ENCODE measurements at regions not wholly inside any gene's neighbourhood (a gene's known extent, or its start where the extent isn't known, plus 50 kb on each side); places are given as distances from the start of the nearest gene placed in this dataset.
"Not testable (repeated sequence)": the region's sequence is repeated elsewhere in the genome, so short reads cannot be mapped to it uniquely, and the experiment has no call there.

GRCh38 chr7:155377838-155378579, 79.9 kb upstream of the EN2 start:
- DNase-seq = no peak

GRCh38 chr7:155378580-155378934, 79.4 kb upstream of the EN2 start:
- DNase-seq = no peak

DNA sequence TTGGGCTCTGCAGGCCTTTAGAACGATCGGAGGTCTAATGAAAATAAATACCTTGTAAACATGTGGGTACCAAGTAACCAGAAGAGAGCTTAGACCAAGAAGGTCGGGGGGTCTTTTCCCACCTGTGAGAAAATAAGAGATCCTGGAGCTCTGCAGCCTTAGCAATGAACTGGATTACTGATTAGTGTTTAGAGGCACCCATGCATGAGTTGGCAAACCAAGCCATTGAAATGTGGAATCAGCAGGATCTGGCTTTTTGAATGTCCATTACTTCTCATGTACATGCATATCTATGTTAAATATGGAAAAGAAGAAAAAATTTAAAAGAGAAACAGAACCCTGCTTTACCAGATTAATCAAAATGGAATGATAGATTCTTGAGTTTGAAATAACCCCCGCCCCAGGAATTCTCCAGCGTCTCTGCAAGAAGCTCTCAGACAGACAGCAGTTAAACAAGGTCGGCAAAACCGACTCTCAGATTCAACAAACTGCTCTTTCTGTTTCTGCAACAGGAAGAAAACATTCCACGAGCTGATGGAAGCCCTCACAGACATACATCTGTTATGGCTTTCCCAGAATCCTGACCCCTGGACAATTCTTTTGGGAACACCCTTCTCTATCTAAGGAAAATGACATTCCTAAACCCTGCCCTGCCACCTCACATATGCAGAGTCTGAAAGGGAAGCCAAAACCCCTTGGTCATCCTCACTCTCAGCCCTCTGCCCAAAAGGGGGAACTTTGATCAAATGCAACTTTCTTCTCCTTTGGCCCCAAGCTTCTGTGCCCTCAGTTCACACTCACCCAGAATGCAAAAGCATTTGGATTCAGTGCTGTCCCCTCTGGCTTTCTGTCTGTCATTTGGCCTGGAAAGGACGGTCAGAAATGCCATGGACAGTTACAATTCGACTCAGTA, 78.7 kb upstream of the EN2 start:
- DNase-seq = no peak

- peak; percentile 86 for DNase-seq
Measured at GRCh38 chr7:155380221-155380861, 77.6 kb upstream of the EN2 start.

DNA sequence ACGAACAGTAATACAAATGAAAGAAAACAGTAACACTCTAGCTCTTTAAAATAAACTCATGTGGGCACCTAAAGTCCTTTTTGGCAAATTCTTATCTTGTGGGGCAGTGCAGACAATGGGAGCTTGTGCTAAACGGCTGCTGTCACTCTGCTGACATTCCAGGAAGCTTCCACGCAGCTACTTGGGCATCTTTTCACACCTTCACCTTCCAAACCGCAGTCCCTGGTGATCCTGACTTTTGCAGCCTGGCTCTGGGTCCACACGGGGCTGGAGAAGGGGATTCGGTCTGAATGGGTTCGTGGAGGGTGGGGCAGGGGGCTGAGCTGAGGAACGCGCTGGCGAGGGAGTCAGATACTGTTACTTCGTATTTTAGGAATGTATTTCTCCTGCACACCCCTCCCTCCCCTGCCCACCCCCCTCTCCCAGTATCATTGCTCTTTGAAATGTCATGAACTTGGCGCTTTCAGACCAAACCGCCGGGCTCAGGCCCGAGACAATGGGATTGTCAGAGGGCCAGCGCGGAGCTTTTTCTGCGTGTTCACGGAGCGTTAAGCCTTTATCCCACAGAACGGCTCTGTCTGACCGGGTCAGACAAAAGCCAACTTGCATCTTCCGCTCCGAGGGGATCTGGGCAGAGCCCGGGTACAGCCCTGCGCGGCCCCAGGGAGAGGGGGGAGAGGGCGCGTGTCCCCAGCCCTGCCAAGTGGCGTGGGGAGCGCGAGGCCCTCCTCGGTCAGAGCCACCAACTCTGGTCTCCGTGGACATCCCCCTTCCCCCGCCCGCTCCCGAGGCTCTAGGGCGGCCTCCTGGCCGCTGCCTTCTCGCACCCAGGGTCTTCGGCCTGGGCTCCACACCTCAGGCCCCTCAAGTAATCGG, 76.7 kb upstream of the EN2 start:
- no peak for DNase-seq

GRCh38 chr7:155381852-155382801, 75.8 kb upstream of the EN2 start:
- DNase-seq = no peak

GRCh38 chr7:155382802-155383171, 75.1 kb upstream of the EN2 start:
- DNase-seq = no peak

DNA sequence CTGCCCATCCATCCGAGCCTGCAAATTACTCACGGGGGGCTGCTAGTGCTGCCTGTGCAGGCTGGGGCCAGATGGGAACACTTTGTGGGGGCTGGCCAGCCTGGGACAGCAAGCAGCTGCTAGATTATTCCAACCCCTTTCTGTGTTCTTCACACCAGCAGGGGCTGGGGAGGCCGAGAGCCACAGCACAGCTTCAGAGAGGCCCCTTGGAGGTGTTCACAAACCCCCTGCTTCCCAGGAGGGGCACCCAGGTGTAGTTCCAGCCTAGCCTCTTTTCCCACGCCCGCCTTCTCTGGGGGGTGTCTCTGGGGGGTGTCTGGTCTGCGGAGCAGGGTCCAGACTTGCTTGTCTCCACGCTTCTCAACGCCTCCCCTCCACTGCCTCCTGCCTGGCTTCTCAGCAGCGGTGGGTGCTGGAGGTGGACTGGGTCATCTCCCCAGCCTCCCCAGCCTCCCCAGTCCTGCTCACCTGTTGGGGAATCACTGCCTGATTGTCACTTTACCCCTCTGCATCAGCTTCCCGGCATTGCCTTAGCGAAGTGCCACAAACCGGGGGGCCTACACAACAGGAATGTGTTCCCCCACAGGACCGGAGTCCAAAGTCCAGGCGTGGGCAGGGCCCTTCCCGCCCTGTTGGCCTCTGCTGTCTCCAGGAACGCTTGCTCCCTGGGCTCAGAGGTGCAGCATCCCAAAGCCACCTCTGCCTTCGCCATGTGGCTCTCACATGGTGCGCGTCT, 74.0 kb upstream of the EN2 start:
- no peak for DNase-seq

- DNase-seq = no peak
Measured at GRCh38 chr7:155384751-155385150, 73.2 kb upstream of the EN2 start.

DNA sequence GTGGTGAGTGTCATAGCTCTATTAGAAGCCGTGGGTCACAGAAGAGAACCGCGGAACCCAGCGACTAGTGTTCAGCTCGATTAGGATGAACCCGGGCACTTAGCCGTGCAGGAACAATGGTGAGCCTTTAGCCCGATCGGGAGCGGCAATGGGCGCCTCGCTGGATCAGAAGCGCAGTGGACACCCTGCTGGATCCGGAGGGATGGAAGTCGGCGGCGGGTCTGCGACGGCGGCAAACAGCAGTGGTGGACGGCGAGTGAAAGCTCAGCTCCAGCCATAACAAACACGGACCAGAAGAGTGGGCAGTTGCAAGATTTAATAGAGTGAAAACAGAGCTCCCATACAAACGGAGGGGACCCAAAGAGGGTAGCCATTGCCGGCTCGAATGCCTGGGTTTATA, 72.7 kb upstream of the EN2 start:
- DNase-seq = not testable (repeated sequence)

- DNase-seq = no peak
Measured at GRCh38 chr7:155386608-155387007, 71.3 kb upstream of the EN2 start.

DNA sequence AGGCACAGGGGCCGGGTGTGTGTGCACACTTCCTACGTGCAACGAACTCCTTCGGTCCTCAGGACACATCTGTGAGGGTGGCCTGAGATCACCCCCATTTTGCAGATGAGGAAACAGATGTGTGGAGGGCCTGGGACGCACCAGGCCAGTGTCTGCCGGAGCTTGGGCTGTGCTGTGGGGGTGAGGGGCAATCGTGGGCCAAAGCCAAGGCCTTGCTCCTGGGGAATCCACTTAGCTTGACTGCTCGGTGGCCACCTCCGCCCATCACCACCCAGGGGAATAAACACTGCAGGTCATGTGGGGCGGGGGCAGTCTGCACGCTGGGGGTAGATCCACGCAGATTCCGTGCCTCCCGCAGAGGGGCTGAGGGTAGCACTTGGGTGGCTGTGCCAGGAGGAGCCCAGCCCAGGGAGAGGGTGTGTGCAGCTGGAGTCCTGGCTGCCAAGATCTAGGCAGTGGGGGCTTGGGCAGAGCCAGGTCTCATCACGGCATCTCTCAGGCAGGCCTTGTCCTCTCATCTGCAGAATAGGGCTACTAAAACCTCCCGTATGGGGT, 70.8 kb upstream of the EN2 start:
- DNase-seq = no peak

GRCh38 chr7:155388561-155388960, 69.4 kb upstream of the EN2 start:
- DNase-seq = no peak

DNA sequence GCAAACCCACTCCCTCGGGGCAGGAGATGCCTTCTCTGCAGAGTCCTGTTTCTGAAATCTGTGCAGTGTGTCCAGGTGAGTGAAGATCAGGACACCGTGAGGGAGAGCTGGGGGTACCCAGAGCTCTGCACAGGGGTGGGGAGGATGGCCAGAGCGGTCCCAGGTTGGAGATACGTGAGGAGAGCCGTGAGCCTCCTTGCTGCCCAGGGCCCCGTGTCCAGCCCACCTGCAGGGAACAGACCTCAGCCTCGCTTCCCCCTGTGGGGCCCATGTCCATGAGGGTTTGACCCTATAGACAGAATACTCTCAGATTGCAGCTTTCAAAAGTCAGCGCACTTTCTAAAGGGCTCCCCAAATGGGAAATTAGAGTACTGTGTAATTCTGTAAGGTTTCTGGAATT, 66.5 kb upstream of the EN2 start:
- DNase-seq = no peak

GRCh38 chr7:155392726-155393570, 65.0 kb upstream of the EN2 start:
- DNase-seq = no peak

DNA sequence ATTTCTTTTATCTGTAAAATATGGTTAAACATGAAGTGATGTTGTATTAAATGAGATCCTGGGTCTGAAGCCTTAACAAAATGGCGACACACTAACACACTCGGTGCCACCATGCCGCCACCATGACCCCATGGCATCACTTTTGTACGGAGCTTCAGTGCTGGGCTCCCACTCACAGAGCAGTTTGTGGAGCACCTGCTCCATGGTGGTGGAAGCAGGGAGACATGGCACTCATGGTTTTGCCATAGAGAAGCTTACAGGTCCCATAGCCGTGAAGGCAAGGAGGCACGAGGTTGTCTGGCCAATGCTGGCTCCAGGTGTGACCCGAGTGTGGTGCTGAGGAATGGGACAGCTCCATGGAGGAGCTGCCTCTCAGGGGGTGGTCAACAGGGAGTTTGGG, 63.5 kb upstream of the EN2 start:
- no peak for DNase-seq

GRCh38 chr7:155395176-155395797, 62.6 kb upstream of the EN2 start:
- DNase-seq = no peak

DNA sequence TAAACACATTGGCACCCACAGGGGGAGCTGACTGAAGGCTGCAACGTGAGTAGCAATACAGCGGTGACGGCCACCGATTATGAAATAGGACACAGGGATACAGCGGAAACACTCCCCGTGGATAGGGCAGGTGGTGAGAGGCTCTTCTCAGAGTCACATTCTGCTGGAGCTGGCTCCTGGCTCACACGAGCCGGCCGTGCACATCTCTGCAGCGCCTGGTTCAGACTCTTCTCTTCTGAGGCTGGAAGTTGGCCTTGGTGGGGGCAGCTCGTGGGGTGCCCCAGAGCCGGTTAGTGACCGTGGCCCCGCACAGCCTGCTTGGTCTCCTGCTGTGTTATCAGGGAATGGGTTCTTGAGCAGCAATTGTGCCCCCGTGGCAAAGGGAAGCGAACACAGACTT, 61.3 kb upstream of the EN2 start:
- DNase-seq = no peak

Data from activated effector memory CD4-positive, alpha-beta T cell treated with anti-CD3 and anti-CD28 coated beads, Interleukin-2, amount 50 U/mL, for 16 hours (primary cell).